ENCODE measurements at regions not wholly inside any gene's neighbourhood (a gene's known extent, or its start where the extent isn't known, plus 50 kb on each side); places are given as distances from the start of the nearest gene placed in this dataset.

GRCh38 chr11:112801025-112801816 is 160.0 kb upstream of the NCAM1 start:
- Mint-ChIP-seq H3K9me3 (no peaks in the 10 kb centered on the region), H3K4me3 (no peak overlapping the region), H3K36me3 (ENCODE audit: low read depth) (no peaks in the 10 kb centered on the region), H3K27ac (peak overlapping the region; percentile 81 to 96 (median 82)), H3K4me1 (peaks cover 73% of the 10 kb centered on the region), H3K27me3 (ENCODE audit: low read depth) (no peaks in the 10 kb centered on the region)
- TF ChIP-seq, protein P1, sequence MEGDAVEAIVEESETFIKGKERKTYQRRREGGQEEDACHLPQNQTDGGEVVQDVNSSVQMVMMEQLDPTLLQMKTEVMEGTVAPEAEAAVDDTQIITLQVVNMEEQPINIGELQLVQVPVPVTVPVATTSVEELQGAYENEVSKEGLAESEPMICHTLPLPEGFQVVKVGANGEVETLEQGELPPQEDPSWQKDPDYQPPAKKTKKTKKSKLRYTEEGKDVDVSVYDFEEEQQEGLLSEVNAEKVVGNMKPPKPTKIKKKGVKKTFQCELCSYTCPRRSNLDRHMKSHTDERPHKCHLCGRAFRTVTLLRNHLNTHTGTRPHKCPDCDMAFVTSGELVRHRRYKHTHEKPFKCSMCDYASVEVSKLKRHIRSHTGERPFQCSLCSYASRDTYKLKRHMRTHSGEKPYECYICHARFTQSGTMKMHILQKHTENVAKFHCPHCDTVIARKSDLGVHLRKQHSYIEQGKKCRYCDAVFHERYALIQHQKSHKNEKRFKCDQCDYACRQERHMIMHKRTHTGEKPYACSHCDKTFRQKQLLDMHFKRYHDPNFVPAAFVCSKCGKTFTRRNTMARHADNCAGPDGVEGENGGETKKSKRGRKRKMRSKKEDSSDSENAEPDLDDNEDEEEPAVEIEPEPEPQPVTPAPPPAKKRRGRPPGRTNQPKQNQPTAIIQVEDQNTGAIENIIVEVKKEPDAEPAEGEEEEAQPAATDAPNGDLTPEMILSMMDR (IDR thresholded peaks at IDR 0.05; ENCODE audit: unreplicated experiment in 3 of 3) = no peak

DNA sequence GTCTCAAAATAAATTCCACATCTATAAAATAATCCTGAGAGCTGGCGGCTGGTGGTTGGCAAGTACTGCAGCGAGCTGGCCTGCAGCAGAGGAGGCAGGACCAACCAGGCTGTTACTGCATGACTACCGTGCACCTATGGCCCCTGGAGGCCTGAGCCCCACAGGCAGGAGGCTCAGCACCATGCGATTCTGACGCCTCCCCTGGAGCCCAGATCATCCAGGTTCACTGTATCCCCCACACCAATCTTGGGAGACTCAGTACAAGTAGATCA is 159.5 kb upstream of the NCAM1 start:
- peaks cover 73% of the 10 kb centered on the region for H3K4me1 Mint-ChIP-seq
- no peaks in the 10 kb centered on the region for H3K9me3 Mint-ChIP-seq
- no peaks in the 10 kb centered on the region for H3K36me3 Mint-ChIP-seq (ENCODE audit: low read depth)
- no peak overlapping the region for H3K4me3 Mint-ChIP-seq
- no peaks in the 10 kb centered on the region for H3K27me3 Mint-ChIP-seq (ENCODE audit: low read depth)
- TF ChIP-seq, protein P1 (IDR thresholded peaks at IDR 0.05; ENCODE audit: unreplicated experiment in 3 of 3) = no peak
- peak overlapping the region; percentile 52 to 81 (median 62) for H3K27ac Mint-ChIP-seq

- Mint-ChIP-seq H3K27me3 (ENCODE audit: low read depth) (no peaks in the 10 kb centered on the region), H3K4me1 (peaks cover 77% of the 10 kb centered on the region), H3K4me3 (no peak overlapping the region), H3K36me3 (ENCODE audit: low read depth) (no peaks in the 10 kb centered on the region), H3K27ac (peak overlapping the region in 2 of 3 experiments; percentile 44 to 73), H3K9me3 (no peaks in the 10 kb centered on the region)
- TF ChIP-seq, protein P1 (IDR thresholded peaks at IDR 0.05; ENCODE audit: unreplicated experiment in 3 of 3) = no peak
Measured at GRCh38 chr11:112805658-112806057, 155.6 kb upstream of the NCAM1 start.

DNA sequence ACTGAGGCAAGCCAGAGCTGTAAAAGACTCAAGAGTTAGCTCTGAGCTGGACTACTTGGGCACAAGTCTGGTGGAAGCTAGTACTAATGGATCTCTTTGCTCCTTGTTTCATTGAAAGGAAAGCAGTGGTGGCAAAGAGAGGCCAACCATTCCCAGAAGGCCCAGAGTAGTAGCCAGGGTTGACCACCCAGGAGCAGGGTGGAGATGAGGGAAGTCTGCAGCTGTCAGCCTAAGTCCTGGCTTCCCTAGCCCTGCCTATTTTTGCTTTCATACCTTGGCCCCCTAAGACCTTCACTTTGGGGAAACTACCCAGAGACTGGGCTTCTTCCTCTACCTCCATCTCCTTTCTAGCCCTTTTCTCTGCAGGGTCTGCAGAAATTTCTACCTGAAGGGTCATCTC is 155.0 kb upstream of the NCAM1 start:
- Mint-ChIP-seq H3K36me3 (ENCODE audit: low read depth) (no peaks in the 10 kb centered on the region), H3K9me3 (peaks cover 4% of the 10 kb centered on the region), H3K4me1 (peaks cover 71% of the 10 kb centered on the region), H3K4me3 (peak overlapping the region in 1 of 3 experiments; percentile 44), H3K27me3 (ENCODE audit: low read depth) (no peaks in the 10 kb centered on the region), H3K27ac (peak overlapping the region; percentile 71 to 83 (median 74))
- TF ChIP-seq, protein P1 (IDR thresholded peaks at IDR 0.05; ENCODE audit: unreplicated experiment in 3 of 3) = no peak

DNA sequence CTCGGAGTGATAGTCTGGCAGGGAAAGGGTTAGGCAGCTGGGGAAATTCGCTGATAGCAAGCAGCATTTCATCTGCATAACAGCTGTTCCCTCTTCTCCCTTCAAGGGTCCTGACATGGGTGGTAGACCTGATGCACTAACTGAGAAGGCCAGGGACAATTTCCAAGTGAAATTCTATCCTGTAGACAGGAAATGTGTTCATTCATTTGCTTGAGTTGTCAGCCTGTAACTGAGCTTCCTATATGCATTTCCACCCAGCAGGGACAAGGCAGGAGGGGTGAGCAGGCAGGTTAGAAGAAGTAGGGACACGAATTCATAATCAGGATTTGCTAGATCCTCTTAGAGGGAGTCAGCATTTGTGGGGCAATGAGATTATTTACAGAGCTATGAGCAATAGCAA is 154.3 kb upstream of the NCAM1 start:
- peaks cover 70% of the 10 kb centered on the region for H3K4me1 Mint-ChIP-seq
- H3K36me3 Mint-ChIP-seq (ENCODE audit: low read depth) = no peaks in the 10 kb centered on the region
- H3K4me3 Mint-ChIP-seq = peak overlapping the region in 2 of 3 experiments; percentile 19 to 50
- peaks cover 3% of the 10 kb centered on the region for H3K27me3 Mint-ChIP-seq (ENCODE audit: low read depth)
- peak overlapping the region; percentile 71 to 83 (median 74) for H3K27ac Mint-ChIP-seq
- H3K9me3 Mint-ChIP-seq = peaks cover 10% of the 10 kb centered on the region
- TF ChIP-seq, protein P1 (IDR thresholded peaks at IDR 0.05; ENCODE audit: unreplicated experiment in 3 of 3) = no peak

DNA sequence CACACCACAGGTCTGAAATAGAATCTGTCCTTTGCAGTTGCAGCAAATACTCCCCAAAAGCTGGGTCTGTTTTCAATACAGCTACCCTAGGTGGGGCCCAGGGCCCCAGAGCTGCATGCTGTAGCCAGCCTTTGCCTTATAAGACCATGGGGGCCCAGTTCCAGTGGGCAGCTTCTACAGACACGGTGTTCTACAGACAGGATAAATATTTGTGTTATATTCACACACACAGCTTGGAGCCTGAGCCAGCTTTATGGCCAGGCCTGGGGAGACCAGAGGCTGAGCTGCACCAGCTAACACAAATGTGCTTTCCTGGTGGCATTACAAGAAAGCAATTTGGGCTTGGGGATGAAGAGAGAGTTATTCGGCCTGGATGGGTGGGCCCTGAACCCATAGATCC is 151.8 kb upstream of the NCAM1 start:
- no peak overlapping the region for H3K4me3 Mint-ChIP-seq
- peaks cover 70% of the 10 kb centered on the region for H3K4me1 Mint-ChIP-seq
- H3K27me3 Mint-ChIP-seq (ENCODE audit: low read depth) = peaks cover 3% of the 10 kb centered on the region
- H3K36me3 Mint-ChIP-seq (ENCODE audit: low read depth) = no peaks in the 10 kb centered on the region
- peaks cover 13% of the 10 kb centered on the region for H3K9me3 Mint-ChIP-seq
- peak overlapping the region in 1 of 3 experiments; percentile 69 for H3K27ac Mint-ChIP-seq
- TF ChIP-seq, protein P1 (IDR thresholded peaks at IDR 0.05; ENCODE audit: unreplicated experiment in 3 of 3) = no peak
